GM12891 (cell line): ENCODE measurements at regions not wholly inside any gene's neighbourhood (a gene's known extent, or its start where the extent isn't known, plus 50 kb on each side); places are given as distances from the start of the nearest gene placed in this dataset.

Source experiments
- DNase-seq: peaks from one replicate; pipeline ENCODE4 v3.0.0; 2011; ENCODE audit warnings: low spot score; ENCODE audit not compliant: insufficient read length
- FAIRE-seq: peaks from 2 replicates; lab custom pipeline; 2011; peaks lifted over from hg19 to GRCh38; lab: Jason Lieb, UNC
- PAX5 ChIP-seq: IDR thresholded peaks from 2 replicates; pipeline ENCODE4 v1.6.1; 2011; ENCODE audit warnings: low read length, moderate library complexity, mild to moderate bottlenecking; ENCODE audit not compliant: insufficient read depth, severe bottlenecking
- POLR2A ChIP-seq: IDR thresholded peaks from 2 replicates; pipeline ENCODE4 v1.6.1; 2011; ENCODE audit warnings: low read depth, low read length, control low read depth
- POLR2AphosphoS5 ChIP-seq: IDR thresholded peaks from 2 replicates; pipeline ENCODE4 v1.6.1; 2011; ENCODE audit warnings: low read depth, low read length, control low read depth
- POU2F2 ChIP-seq: IDR thresholded peaks from 2 replicates; pipeline ENCODE4 v1.6.1; 2011; ENCODE audit warnings: low read depth, mild to moderate bottlenecking, control low read depth, low read length, moderate library complexity
- SPI1 ChIP-seq: IDR thresholded peaks from 2 replicates; pipeline ENCODE4 v1.6.1; 2011; ENCODE audit warnings: low read depth, low read length, control low read depth
- TAF1 ChIP-seq: IDR thresholded peaks from 2 replicates; pipeline ENCODE4 v1.6.1; 2011; ENCODE audit warnings: low read depth, low read length, control low read depth

DNA sequence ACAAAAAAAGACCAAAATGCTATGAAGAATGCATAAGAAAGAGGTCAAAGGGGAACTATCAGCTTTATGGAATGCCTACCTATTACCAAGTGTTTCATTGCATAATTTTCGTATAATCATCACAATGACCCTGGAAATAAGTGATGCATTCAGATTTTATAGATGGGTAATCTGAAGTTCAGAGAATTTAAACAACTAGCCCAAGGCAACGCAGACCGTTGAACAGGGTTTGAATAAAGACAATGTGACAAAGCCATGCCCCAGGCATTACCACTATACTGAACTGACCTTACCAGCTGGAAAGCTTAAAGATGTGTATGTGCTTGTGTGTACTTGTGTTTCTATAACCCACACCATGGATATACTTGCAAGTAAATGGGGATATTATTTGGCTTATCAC is 827.6 kb upstream of the ADGRL2 start:
- TF ChIP-seq POLR2A (no peak), PAX5 (no peak), POU2F2 (no peak)
- no peak for FAIRE-seq
- no peak for DNase-seq

DNA sequence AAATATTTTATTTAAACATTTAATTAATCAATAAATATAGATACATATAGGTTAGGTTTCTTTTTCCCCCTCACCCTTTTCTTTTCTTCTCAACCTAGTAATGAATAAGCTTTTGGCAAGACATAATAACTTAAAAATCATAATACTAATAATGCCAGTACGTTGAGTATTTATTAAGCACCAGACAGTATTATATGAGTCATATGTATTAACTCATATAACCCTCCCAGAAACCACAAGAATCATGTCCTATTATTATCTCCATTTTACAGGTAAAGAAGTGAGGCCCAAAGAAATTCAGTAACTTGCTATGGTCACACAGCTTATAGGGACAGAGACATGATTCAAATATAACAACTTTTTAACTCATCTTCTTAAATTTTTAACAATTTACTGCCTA is 834.5 kb upstream of the ADGRL2 start:
- DNase-seq (no peak), FAIRE-seq (no peak)
- TF ChIP-seq SPI1, result no peak
- TF ChIP-seq POU2F2, result no peak
- TF ChIP-seq POLR2A, result no peak
- no peak for TF ChIP-seq TAF1
- TF ChIP-seq PAX5, result no peak
- TF ChIP-seq POLR2AphosphoS5, result no peak

DNA sequence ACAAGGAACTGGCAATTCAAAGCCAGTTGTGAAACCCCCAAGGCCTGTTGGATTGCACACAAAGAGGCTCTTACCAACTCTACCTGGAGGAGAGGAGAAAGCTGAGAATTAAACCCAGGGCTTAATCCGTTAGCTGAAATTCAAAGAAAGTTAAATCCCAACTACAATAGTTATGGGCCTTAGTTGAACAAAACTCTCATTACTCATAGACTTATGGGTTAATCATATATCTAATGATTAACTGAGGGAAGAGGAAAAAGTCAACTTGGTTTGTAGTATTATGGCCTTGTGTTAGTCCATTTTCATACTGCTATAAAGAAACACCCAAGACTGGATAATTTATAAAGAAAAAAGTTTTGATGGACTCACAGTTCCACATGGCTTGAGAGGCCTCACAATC is 838.2 kb upstream of the ADGRL2 start:
- DNase-seq, result no peak
- no peak for TF ChIP-seq POU2F2
- TF ChIP-seq POLR2A, result no peak
- no peak for FAIRE-seq

DNA sequence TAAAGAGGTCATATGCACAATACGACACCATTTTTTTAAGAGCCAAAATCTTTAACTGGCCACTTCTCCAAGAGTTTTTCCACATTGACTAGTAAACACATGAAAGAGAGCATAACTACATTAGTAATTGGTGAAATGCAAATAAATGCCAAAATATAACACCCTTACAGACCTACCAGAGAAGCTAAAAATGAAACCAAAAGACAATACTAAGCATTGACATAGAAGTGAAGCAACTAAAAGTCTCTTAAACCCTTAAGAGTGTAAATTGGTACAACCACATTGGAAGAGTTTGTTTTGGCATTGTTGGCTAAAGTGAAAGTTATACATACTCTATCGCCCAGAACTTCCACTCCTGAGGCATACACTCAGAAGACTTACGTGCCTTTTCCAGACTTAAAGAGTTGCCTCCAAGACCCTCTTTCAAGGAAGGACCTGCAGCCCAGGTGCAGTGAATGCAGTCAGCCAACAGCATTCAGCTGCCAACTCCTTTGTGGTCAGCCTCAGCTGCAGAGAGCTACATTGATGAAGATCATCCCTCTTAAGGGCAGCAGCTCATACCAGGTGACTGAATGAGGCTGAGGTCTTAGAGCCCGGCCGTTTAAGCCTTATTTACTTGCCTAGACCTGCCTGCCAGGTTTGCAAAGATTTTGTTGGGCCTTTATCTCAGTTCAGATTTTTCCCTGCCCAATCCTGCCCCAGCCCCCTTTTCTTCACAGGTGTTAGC is 839.1 kb upstream of the ADGRL2 start:
- TF ChIP-seq TAF1, result no peak
- TF ChIP-seq POU2F2, result no peak
- TF ChIP-seq POLR2A, result no peak
- FAIRE-seq, result no peak
- DNase-seq, result no peak

DNA sequence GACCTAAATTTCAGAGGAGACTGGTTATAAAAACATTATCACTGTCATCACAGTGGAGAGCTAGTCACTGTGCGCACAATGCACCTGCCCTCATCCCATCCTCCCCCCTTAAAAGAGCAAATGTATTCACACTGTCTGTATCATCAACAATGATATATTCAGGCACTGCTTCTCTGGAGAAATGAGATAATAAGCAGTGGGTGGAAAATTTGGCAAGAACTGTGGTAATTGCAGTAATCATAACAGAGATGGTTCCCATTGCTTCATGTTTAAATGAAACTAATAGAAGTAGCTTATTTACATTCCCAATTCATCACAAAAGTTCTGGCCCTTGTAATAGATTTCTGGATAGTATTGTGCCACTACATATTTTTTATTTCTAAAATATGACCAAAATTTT is 867.4 kb upstream of the ADGRL2 start:
- no peak for DNase-seq
- no peak for FAIRE-seq
- no peak for TF ChIP-seq POLR2A
- no peak for TF ChIP-seq PAX5
- no peak for TF ChIP-seq SPI1
- TF ChIP-seq POLR2AphosphoS5, result no peak
- no peak for TF ChIP-seq POU2F2
- TF ChIP-seq TAF1, result no peak

DNA sequence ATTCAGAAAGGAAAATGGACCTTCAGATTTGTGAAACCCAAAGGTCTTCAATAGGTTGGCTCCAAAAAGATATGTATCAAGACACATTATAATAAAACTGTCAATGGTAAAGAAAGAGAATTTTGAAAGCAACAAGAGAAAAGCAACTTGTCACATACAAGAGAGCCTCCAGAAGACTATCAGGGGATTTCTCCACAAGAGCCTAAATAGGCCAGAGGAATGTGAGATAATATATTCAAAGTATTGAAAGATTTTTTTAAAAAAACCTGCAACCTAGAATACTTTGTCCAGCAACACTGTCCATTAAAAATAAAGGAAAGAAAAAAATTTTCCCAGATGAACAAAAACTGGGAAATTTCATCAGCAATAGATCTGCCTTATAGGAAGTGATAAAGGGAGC is 869.6 kb upstream of the ADGRL2 start:
- FAIRE-seq (no peak), DNase-seq (no peak)
- no peak for TF ChIP-seq PAX5
- TF ChIP-seq SPI1, result no peak
- no peak for TF ChIP-seq POLR2A
- TF ChIP-seq POLR2AphosphoS5, result no peak
- no peak for TF ChIP-seq POU2F2
- no peak for TF ChIP-seq TAF1

DNA sequence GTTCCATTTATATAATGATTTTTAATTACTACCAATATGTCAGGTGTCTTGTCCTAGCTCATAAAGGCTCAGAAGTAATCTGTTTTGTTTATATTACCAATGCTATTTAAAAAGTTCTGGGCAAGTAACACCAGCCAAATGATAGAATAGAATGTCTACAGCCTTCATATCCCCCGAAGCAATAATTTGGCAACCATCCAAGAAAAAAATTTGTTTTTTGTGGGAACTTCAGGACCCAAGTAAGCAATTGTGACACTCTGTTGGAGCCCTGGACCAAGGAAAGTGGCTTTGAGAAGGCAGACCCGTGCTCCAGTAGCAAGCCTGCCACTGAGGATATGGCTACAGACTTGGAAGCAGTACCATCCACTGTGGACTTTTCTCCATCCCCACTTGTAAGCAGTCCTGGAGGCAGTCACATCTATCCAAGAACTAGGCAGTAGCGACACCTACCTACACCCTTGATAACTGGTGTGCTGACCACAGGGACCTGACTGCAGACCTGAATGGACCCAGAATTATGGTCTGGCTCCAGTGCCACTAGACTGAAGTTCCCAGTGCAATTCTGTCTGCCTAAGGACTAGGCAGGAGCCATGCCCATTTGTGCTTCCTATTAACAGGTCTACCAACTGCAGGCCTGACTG is 870.7 kb upstream of the ADGRL2 start:
- DNase-seq (no peak), FAIRE-seq (no peak)
- TF ChIP-seq TAF1, result no peak
- no peak for TF ChIP-seq POLR2AphosphoS5
- no peak for TF ChIP-seq POLR2A
- no peak for TF ChIP-seq PAX5

DNA sequence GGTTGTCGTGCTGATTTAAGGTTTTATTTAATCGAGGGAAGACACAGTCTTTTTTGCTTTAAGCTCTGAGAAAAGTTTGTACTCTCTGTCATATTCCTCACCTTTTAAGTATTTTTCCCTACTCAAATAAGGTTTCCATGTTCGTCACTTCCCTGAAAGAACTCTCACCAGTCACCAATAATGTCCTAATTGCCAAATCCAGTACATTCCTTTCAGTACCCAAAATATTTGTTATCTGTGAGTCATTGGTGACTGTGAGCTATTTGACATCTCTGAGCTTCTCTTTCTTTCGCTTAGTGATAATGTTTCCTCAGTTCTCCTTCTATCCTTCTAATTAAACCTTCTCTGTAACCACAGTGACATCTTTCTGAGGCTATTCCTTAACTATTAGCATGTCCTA is 874.2 kb upstream of the ADGRL2 start:
- no peak for TF ChIP-seq SPI1
- TF ChIP-seq POLR2A, result no peak
- no peak for FAIRE-seq
- DNase-seq, result no peak

DNA sequence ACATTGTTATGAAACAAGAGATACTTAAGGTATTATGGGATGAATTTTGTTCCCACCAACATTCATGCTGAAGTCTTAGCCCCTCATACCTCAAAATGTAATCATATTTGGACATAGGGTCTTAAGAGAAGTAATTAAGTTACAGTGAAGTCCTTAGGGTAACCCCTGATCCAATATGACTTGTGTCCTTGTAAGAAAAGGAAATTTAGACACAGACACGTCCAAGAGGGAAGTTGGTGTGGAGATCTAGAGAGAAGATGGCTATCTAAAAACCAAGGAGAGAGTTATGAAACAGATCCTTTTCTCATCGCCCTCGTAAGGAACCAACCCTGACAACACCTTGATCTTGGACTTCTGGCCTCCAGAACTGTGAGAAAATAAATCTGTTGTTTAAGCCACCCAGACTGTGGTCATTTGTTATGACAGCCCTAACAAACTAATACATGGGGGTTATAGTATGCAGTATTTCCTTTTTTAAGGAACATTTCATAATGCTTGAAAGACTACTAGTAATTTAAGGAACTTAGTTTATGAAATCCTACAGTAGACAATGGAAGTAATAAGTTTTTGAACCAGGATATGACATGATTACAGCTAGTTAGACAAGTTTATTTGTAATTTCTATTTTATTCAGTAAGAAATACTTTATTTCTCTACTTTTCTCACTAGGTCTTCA is 875.5 kb upstream of the ADGRL2 start:
- DNase-seq (no peak), FAIRE-seq (no peak)
- no peak for TF ChIP-seq SPI1
- TF ChIP-seq POLR2A, result no peak
- no peak for TF ChIP-seq PAX5
- no peak for TF ChIP-seq POU2F2

DNA sequence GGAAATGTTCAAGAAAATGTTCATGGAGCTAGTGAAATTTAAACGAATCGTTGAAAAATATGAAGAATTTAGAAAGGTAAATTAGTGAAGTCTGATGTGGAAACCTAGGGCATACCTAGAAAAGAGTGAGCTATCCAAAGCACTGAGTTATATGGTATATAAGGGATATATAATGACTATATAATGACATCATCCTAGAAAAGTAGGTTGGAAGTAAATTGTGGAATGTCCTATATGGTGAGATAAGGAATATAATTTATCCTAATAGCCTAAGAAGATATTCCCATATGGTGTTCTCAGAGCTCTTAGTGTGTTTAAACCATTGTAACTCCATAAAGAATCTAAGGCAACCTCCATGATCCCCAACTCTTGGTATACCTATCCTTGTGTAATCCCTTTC is 876.4 kb upstream of the ADGRL2 start:
- no peak for TF ChIP-seq POLR2AphosphoS5
- TF ChIP-seq TAF1, result no peak
- TF ChIP-seq SPI1, result no peak
- TF ChIP-seq POU2F2, result no peak
- TF ChIP-seq POLR2A, result no peak
- no peak for TF ChIP-seq PAX5
- DNase-seq (no peak), FAIRE-seq (no peak)

DNA sequence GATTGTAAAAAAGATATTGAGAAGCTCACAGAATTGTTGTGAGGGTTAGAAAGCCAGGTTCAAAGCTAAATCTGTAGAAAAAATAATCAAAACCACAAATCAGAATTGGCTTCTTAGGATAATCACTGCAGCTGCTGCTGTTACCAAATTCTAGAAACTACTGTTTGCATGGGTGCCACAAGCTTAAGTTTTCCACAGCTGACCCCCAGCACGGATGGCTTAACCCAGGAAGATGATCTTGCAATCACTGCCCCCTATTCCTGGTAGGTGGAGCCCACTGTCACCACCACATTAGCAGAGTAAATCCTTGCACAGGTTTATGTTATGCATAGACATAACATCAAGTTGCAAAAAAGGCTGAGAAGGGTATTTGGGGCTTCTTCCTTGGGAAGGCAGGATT is 877.8 kb upstream of the ADGRL2 start:
- FAIRE-seq (no peak), DNase-seq (no peak)
- TF ChIP-seq POLR2AphosphoS5 (no peak), POU2F2 (no peak), TAF1 (no peak), PAX5 (no peak), SPI1 (no peak), POLR2A (no peak)
